SK-N-MC (cell line): ENCODE measurements at regions not wholly inside any gene's neighbourhood (a gene's known extent, or its start where the extent isn't known, plus 50 kb on each side); places are given as distances from the start of the nearest gene placed in this dataset.

Source experiments
- EZH2 ChIP-seq: fragments of 200-600 bp; sonication (generic); IDR thresholded peaks from one replicate; pipeline ENCODE4 v1.6.1; 2017; ENCODE audit warnings: antibody characterized with exemption
- POLR2AphosphoS5 ChIP-seq: IDR thresholded peaks from 2 replicates; pipeline ENCODE4 v1.6.1; 2012; ENCODE audit warnings: mild to moderate bottlenecking, low read depth, low read length, borderline replicate concordance

DNA sequence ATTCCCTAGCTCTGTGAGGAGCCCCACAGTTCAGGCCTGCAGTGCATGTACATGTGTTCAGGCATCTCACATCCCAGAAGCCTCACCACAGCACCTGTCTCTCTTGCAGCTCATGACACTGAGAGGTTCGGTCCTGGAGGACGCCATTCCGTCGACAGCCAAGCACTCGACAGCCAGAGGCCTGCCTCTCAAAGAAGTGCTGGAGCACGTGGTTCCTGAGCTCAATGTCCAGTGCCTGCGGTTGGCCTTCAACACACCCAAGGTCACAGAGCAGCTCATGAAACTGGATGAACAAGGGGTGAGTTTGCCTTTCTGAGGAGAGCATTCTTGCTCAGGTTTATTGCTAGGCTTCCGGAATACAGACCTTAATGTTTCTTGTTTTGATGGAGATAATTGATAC lies 308.3 kb upstream of the RGS6 start:
- TF ChIP-seq EZH2 (no peak), POLR2AphosphoS5 (no peak)
